HG03457 (cell line): ENCODE measurements at regions not wholly inside any gene's neighbourhood (a gene's known extent, or its start where the extent isn't known, plus 50 kb on each side); places are given as distances from the start of the nearest gene placed in this dataset.

Experiments
- ATAC-seq: cut with Tn5 transposase; IDR thresholded peaks from one replicate; pipeline ENCODE4 v1.9.1; 2021; ENCODE audit warnings: moderate number of reproducible peaks; ENCODE audit not compliant: unreplicated experiment

- ATAC-seq: no peak
Measured at GRCh38 chr16:64138621-64139020, 983.2 kb downstream of the CDH11 start.

DNA sequence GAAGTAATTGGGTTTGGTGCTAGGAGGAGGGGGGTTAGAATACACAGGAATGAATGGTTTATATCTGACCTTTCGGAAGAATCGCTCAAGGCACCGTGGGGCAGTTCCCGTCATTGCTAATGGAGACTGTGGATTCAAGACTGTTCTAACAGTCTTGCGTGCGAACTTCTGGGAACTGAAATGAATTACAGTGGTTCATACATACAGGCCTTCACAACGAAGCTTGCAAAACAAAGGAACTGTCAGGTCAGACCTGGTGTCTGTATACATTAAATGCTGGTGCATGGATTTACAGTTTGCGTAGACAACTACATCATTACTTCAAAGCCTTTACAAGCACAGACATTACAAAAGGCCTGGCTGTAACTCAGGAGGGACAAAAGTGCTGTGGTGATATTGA, 983.9 kb downstream of the CDH11 start:
- no peak for ATAC-seq

DNA sequence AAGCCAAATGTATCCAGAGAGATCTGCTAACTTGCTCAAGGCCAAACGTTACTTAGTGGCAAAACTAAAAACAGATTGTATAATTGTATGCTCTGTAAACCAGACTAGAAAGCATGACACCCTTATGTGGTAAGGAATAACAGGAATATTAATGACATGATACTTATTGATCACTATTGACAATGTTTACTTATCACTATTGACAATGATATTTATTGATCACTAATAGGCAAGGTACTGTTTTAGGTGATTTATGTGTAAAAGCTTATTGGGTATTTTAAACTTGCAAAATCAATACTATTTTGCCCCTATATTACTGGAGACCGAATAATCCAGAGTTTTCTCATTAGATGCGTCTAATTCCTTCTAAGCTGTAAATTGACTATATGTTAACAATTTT, 985.1 kb downstream of the CDH11 start:
- ATAC-seq: no peak

DNA sequence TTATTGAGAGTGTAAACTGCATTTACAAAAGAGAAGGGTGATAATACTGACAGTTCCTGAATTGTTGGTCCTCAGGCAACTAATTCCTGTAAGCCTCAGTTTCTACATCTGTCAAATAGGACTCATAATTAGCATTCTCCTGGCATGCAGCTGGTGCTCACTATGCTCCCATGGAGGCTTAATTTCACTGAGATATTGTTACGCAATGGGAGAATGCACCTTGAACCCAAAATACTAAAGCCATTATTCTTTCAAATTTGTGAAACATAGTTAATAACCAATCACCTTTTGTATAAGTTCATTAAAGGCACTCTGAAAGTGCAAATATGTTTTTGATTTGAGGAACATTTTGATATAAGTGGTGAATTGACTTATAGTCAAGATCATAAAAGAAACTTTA, 985.5 kb downstream of the CDH11 start:
- no peak for ATAC-seq

DNA sequence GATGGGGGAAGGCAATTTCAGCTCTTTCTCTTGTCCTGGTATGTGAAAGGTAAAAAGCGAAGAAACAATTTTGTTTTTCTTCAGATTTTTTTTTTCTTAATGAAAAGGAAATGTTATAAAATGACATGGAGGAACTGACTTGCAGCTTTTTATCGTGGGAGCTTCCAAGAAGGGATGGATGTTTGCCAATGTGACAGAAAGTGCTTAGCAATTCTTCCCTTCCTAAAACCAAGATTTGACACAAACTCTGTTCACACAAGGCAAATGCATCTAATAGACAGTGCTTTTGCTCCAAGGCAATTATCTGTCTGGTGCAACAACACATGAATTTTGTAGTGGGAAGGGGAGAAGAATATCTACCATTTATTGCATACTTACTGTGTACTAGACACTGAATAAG, 988.5 kb downstream of the CDH11 start:
- ATAC-seq: no peak

DNA sequence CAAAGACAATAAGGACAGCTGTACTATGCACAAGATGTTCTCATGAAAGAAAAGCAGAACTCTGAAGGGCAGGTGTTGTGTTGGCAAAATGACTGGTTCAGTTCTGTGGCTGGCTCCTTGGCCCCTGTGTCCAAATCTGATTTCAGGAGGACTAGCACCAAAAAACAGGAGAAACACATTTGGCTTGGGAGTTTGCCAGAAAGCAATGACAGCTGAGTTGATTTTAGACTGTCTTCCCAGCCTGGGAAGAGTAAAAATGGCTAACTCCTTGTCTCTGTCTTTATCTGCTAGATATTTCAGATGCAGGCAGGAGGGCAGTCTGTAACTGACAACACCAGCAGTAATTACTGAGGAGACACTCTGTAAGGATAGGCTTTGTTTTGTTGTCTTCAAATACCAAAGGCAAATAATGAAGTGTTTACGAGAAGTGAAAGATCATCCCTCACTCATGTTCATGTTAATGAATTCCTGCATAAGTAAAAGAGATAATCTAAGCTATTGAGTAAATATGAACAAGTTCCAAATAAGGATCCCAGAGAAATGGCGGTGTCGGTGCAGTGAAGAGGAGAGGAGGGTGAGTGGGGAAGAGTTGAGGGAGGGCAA, 989.0 kb downstream of the CDH11 start:
- no peak for ATAC-seq

DNA sequence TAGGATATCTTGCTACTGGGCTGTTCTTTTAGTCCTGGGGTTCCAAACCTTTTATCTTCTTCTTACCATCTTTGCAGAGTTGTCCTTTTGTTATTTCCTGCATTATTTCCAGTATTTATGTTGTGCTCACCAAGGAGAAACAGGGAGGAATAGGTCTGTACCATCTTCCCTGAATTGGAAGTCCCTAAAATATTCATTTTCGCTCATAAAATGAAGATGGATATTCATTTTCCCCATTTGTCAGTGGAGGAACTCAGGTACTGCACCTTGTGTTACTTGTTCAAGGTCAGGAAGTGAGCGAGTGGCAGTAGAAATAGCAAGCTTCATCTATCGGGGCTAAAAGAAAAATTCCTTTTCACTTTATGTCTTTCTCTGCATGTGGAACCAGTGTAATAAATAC, 989.7 kb downstream of the CDH11 start:
- no peak for ATAC-seq

GRCh38 chr16:64131423-64131822, 990.4 kb downstream of the CDH11 start:
- ATAC-seq: no peak

GRCh38 chr16:64130140-64130539, 991.7 kb downstream of the CDH11 start:
- no peak for ATAC-seq

DNA sequence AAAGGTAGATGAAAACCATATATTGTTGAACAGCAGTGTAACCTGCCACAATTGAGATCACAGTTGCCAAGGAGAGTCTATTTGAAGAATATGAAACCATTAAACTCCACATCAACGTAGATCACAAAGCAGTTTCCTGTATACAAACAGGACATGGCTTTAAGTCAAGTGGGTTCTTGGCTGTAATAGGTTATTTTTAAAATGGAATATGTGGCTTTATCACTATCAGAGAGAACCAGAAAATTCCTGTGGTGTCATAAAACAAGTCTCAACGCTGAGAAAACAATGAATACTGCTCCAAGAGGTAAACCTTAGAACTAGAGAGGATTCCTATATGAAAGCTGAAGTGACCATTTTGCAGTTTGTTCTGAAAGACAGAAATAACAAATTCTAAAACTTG, 999.7 kb downstream of the CDH11 start:
- ATAC-seq: no peak

DNA sequence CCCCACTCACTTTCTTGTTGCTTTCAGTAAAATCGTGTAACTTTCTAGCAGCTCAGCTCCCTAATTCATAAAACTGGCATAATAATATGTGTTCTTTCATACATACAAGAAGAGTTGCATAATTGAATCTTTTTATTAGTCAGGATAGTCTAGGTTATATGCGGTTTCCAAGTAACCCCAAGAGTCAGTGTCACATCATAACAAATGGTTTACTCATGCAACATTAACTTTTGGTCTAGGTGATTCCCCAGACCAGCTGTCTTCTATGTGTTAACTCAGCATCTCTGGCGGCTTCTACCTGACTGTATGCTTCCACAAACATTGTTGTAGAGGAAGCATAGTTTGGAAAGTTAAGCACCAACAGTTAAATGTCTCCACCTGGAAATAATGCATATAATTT, 1000.4 kb downstream of the CDH11 start:
- no peak for ATAC-seq

DNA sequence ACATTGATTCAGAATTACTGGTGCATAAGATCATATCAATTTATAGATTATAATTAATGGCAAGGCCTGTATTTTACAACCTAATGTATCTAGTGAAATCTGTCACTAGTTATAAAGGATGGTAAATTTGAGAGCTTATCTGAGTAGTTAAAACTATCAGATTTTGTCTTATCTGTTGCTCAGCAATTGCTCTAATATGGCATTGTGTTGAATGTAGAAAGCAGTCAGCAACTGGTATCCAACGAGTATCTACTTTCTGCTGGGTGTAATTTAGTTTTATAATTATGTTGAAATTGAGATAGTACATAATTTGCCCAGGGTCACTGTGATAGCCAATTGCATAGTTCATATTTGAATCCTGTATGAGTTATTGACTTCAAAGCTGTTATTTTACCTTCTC, 1005.7 kb downstream of the CDH11 start:
- ATAC-seq: no peak

- ATAC-seq: no peak
Measured at GRCh38 chr16:64109241-64109640, 1012.6 kb downstream of the CDH11 start.

DNA sequence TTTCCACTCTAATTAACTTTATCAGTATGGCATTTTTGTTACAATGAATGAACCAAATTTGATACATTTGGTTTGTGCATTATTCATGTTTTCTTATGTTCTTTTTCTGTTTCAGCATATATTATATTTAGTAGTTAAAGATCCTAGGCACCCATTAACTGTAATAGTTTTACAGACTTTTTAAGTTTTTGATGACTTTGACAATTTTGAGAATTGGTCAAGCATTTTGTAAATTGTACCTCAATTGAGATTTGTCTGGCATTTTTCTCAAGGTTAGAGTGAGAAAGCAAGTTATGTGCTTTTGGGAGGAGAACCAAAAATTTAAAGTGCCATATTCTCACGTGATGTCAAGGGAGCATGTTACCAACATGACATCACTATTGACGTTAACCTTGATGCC, 1019.2 kb downstream of the CDH11 start:
- ATAC-seq: no peak

DNA sequence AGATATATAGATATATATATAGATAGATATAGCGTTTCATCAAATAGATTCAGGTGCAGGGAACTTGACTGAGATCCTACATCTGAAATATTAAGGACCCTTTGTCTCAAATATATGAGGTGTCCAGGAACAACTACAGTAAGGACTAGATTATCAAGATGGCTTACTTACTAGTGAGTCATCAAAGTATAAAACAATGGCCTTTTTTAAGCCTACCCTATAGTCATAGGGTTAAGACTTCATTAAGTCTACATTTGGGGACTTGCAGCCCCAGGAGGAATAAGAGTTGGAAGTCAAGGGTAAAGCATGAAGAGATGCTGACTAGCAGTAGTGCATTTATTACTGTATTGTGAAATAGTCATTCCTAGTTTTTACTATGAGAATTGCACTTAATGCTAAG, 1023.4 kb downstream of the CDH11 start:
- no peak for ATAC-seq

- no peak for ATAC-seq
Measured at GRCh38 chr16:64096689-64097088, 1025.2 kb downstream of the CDH11 start.

DNA sequence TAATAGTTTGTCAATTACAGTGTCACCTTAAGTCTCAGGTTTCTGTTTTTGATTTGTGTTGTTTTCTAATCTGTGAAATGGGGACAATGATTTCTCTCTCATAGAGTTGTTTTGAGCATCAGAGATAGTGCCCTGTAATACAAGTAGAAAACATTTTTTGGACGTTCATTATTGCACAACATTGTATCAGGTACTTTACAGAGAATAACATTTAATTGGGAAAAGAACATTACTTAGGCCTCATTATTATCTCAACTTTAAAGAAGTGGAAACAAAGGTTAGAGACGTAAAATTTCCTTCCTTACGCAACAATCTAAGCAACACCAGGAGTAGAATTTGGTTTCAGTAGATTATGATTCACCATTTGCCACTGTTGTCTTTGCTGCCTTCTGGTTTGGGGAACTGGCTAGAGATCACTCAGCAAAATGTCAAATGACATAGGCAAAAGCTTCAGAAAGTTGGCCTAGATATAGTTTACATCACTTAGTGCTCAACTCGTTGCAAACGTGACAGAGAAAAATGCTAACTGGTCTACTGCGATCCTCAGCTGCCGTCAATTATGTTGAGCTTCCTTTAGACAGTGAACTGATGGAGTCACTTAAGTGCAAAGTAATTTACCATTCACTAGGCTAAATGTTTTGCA, 1026.8 kb downstream of the CDH11 start:
- no peak for ATAC-seq

- no peak for ATAC-seq
Measured at GRCh38 chr16:64094181-64094965, 1027.5 kb downstream of the CDH11 start.

GRCh38 chr16:64092271-64092670, 1029.6 kb downstream of the CDH11 start:
- no peak for ATAC-seq

GRCh38 chr16:64090327-64090726, 1031.5 kb downstream of the CDH11 start:
- no peak for ATAC-seq

DNA sequence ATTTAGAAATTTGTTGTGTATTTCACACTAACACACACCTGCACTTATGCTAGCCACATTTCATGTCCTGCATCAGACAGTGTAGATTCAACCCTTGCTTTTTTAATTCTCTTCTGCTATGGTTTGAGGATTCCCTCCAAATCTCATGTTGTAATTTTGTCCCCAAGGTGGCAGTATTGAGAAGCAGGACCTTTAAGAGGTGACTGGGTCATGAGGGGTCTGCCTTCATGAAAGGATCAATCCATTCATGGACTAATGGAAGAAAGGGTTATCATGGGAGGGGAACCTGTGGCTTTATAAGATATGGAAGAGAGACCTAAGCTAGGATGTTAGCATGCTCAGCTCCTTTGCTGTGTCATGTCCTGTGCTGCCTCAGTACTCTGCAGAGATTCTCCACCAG, 1032.2 kb downstream of the CDH11 start:
- ATAC-seq: no peak

DNA sequence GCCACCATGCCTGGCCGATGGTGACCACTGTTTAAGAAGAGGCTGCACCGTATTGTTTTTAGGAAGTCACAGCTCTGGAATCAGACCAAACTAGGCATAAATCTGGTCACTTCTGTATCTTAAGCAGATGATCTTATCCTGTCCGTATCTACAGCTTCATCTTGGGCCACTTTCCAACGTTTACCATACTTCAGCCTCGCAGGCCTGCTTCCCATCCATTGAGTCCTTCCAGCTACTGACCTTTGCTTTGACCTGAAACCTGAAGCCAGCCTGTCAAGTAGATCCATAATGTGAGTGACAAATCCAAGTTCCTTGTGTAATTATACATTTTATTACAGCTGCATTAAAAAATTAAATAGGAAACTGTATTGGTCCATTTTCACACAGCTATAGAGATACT, 1033.0 kb downstream of the CDH11 start:
- no peak for ATAC-seq
